Thymus (tissue), 11 donors: ENCODE measurements at regions not wholly inside any gene's neighbourhood (a gene's known extent, or its start where the extent isn't known, plus 50 kb on each side); places are given as distances from the start of the nearest gene placed in this dataset.

Experiments
- DNase-seq, 9 donors: peaks; one replicate each; pipeline ENCODE4 v3.0.0-alpha.2; 2013; ENCODE audit warnings: low spot score in 9 of 9, low read depth in 6 of 9, missing footprints in 1 of 9
- H3K27ac ChIP-seq, 2 donors: one replicate each; pipeline ENCODE4 v1.5.1; 2013; ENCODE audit warnings: control low read depth in 1 of 2, low read depth in 1 of 2, low read length in 1 of 2, mild to moderate bottlenecking in 1 of 2, moderate library complexity in 1 of 2
- H3K27me3 ChIP-seq, 2 donors: one replicate each; pipeline ENCODE4 v1.5.1; 2013; ENCODE audit warnings: low read length in 1 of 2; ENCODE audit not compliant: control insufficient read depth in 2 of 2, insufficient read depth in 1 of 2
- H3K36me3 ChIP-seq, 2 donors: one replicate each; pipeline ENCODE4 v1.5.1; 2013; ENCODE audit warnings: low read length in 1 of 2, mild to moderate bottlenecking in 1 of 2, moderate library complexity in 1 of 2; ENCODE audit not compliant: control insufficient read depth in 2 of 2, insufficient read depth in 2 of 2
- H3K4me1 ChIP-seq, 2 donors: one replicate each; pipeline ENCODE4 v1.5.1; 2013; ENCODE audit warnings: low read length in 2 of 2; ENCODE audit not compliant: control insufficient read depth in 2 of 2, insufficient read depth in 2 of 2
- H3K4me3 ChIP-seq, 2 donors: one replicate each; pipeline ENCODE4 v1.5.1; 2013; ENCODE audit warnings: low read length in 2 of 2, control low read depth in 1 of 2, mild to moderate bottlenecking in 1 of 2
- H3K9me3 ChIP-seq, 2 donors: one replicate each; pipeline ENCODE4 v1.5.1; 2013; ENCODE audit warnings: low read length in 1 of 2, mild to moderate bottlenecking in 1 of 2; ENCODE audit not compliant: control insufficient read depth in 2 of 2, insufficient read depth in 1 of 2
- WGBS: extraction: QIAGEN DNeasy Blood & Tissue Kit; methylation state at CpG from one replicate; pipeline ENCODE4 v1.1.7; 2013; 5-methylcytosine and 5-hydroxymethylcytosine counted together
- donor health status: healthy.

DNA sequence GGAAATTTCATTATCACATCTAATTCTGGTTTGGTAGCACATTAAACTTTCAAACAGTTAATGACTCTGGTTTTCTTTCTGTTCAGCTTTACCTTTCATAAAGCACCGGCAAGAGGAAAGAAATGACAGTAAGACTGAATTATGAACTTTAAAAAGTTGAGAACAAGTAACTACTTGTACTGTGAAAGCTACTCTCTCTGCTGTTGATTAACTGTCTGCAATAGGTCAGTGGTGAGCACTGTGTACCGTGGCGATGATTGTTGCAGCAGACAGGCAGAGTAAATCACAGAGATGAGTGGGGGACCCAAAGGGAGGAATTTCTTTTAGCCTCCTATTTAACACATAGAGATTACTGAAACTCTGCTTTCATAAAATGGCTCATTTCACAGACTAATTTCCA, 74.0 kb upstream of the MEF2C start:
- Histone ChIP-seq H3K4me3 (no peak overlapping the region), H3K9me3 (no peaks in the 10 kb centered on the region), H3K27me3 (no peaks in the 10 kb centered on the region), H3K4me1 (no peaks in the 10 kb centered on the region), H3K27ac (no peak overlapping the region), H3K36me3 (no peaks in the 10 kb centered on the region)
- 84% methylated on average over 3 of the region's 3 CpGs for WGBS
- DNase-seq = no peak

DNA sequence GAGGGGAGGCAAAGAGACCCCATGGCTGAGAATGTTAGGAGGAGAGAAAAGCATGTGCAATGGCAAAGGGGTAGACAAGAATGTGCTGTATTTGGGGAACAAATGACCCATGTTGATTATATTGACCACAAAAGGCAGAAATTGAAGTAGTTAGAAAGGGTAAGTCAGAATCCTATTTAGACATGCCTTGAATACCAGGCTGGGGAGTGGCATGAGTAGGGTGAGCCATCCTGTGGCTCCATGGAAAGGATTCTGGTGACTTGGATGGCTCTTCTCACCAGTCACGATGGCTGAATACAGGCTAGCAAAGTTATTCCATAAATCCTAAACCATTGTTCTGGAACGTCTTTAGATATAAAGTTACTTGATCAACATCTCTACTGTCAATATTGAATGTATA, 73.4 kb upstream of the MEF2C start:
- WGBS = 96% methylated on average over 2 of the region's 2 CpGs
- H3K27me3 ChIP-seq = no peaks in the 10 kb centered on the region
- no peak for DNase-seq
- H3K9me3 ChIP-seq = no peaks in the 10 kb centered on the region
- H3K27ac ChIP-seq = no peak overlapping the region
- no peaks in the 10 kb centered on the region for H3K4me1 ChIP-seq
- H3K36me3 ChIP-seq = no peaks in the 10 kb centered on the region
- no peak overlapping the region for H3K4me3 ChIP-seq

GRCh38 chr5:88955403-88955802, 72.4 kb upstream of the MEF2C start:
- no peak for DNase-seq
- no peaks in the 10 kb centered on the region for H3K4me1 ChIP-seq
- no peak overlapping the region for H3K4me3 ChIP-seq
- H3K36me3 ChIP-seq = no peaks in the 10 kb centered on the region
- WGBS = 99% methylated on average over 4 of the region's 4 CpGs
- no peaks in the 10 kb centered on the region for H3K27me3 ChIP-seq
- no peaks in the 10 kb centered on the region for H3K9me3 ChIP-seq
- no peak overlapping the region for H3K27ac ChIP-seq

DNA sequence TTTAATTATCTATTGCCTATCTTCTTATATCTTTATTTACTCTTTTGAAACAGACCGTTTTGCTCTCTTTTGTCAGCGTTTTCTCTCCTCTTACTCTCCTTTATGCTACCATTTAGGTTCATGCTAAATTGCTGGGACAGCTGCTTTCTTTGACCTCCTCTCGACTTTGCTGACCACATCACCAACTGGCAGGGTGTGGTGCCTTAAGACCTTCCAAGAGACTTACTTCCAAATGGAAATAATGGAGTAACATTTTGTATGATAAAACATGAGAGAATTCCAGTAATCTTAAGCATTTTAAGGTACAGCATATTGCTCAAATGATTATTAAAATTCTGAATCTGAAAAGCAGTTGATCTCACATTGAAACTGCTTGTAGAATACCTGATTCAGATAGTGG, 71.5 kb upstream of the MEF2C start:
- WGBS = 93% methylated on average over 3 of the region's 3 CpGs
- H3K9me3 ChIP-seq = no peaks in the 10 kb centered on the region
- H3K36me3 ChIP-seq = no peaks in the 10 kb centered on the region
- no peaks in the 10 kb centered on the region for H3K4me1 ChIP-seq
- H3K27me3 ChIP-seq = no peaks in the 10 kb centered on the region
- no peak for DNase-seq
- H3K4me3 ChIP-seq = no peak overlapping the region
- no peak overlapping the region for H3K27ac ChIP-seq

- Histone ChIP-seq H3K4me3 (no peak overlapping the region), H3K27ac (no peak overlapping the region), H3K4me1 (no peaks in the 10 kb centered on the region), H3K36me3 (no peaks in the 10 kb centered on the region), H3K27me3 (no peaks in the 10 kb centered on the region), H3K9me3 (no peaks in the 10 kb centered on the region)
- 93% methylated on average over 5 of the region's 5 CpGs for WGBS
- DNase-seq = no peak
These were observed 70.1 kb upstream of the MEF2C start for GRCh38 chr5:88952996-88953643.

DNA sequence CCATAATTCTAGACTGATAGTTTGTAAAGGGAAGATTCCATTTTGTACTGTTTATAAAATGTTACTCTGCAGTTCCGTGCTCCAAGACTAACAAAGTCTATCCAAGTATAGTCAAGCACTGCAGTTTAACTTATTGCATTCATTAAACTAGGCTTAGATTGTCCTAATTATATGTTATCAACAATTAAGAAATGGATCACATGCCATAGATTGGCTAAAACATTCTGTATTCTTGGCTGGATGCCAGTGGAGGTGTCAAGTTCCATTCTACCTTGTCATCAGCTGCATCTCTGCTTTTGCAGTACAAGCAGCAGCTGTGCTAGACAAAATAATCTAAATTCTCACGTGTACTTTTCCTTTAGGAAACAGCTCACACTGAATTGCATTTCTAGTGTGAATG, 69.4 kb upstream of the MEF2C start:
- Histone ChIP-seq H3K4me3 (no peak overlapping the region), H3K9me3 (no peaks in the 10 kb centered on the region), H3K27ac (no peak overlapping the region), H3K4me1 (no peaks in the 10 kb centered on the region), H3K27me3 (no peaks in the 10 kb centered on the region), H3K36me3 (no peaks in the 10 kb centered on the region)
- WGBS = 91% methylated on average over 2 of the region's 2 CpGs
- DNase-seq = no peak

GRCh38 chr5:88951457-88951856, 68.5 kb upstream of the MEF2C start:
- H3K4me1 ChIP-seq = no peaks in the 10 kb centered on the region
- DNase-seq = no peak
- H3K27ac ChIP-seq = no peak overlapping the region
- H3K36me3 ChIP-seq = no peaks in the 10 kb centered on the region
- 93% methylated on average over 4 of the region's 4 CpGs for WGBS
- no peaks in the 10 kb centered on the region for H3K9me3 ChIP-seq
- H3K27me3 ChIP-seq = no peaks in the 10 kb centered on the region
- no peak overlapping the region for H3K4me3 ChIP-seq

- H3K27ac ChIP-seq = no peak overlapping the region
- no peaks in the 10 kb centered on the region for H3K4me1 ChIP-seq
- no peaks in the 10 kb centered on the region for H3K36me3 ChIP-seq
- no peak overlapping the region for H3K4me3 ChIP-seq
- DNase-seq = no peak
- WGBS = 97% methylated on average over 2 of the region's 2 CpGs
- H3K9me3 ChIP-seq = no peaks in the 10 kb centered on the region
- no peaks in the 10 kb centered on the region for H3K27me3 ChIP-seq
These were observed 66.0 kb upstream of the MEF2C start for GRCh38 chr5:88948746-88949600.

GRCh38 chr5:88944751-88945531, 62.0 kb upstream of the MEF2C start:
- no peaks in the 10 kb centered on the region for H3K9me3 ChIP-seq
- no peak for DNase-seq
- H3K27ac ChIP-seq = no peak overlapping the region
- H3K4me3 ChIP-seq = no peak overlapping the region
- no peaks in the 10 kb centered on the region for H3K36me3 ChIP-seq
- no peaks in the 10 kb centered on the region for H3K27me3 ChIP-seq
- H3K4me1 ChIP-seq = no peaks in the 10 kb centered on the region
- 93% methylated on average over 8 of the region's 8 CpGs for WGBS
